IMR-90 (cell line): ENCODE measurements at regions not wholly inside any gene's neighbourhood (a gene's known extent, or its start where the extent isn't known, plus 50 kb on each side); places are given as distances from the start of the nearest gene placed in this dataset.
A peak's percentile ranks its signal among the peaks of the same experiment; 100 is the strongest.

Source experiments
- ATAC-seq: fragments of 200-7000 bp; cut with Tn5 transposase; 2 replicates; pipeline ENCODE4 v1.9.1; 2020; ENCODE audit warnings: low read depth, mild to moderate bottlenecking, moderate library complexity
- BruUV-seq: library from RNA; stranded (reverse); fragments of 400-500 nt; replicated peaks from 2 replicates; lab custom pipeline; 2021; lab: Mats Ljungman, UMichigan
- CTCF ChIA-PET: fragments of 300-600 bp; formaldehyde crosslinking; extraction: SDS; loops from one replicate; lab custom pipeline; 2021; ENCODE audit warnings: antibody characterized with exemption; lab: Yijun Ruan, JAX
- POLR2A ChIA-PET: fragments of 300-600 bp; sonication (Branson Sonifier 250); formaldehyde crosslinking; loops from one replicate; lab custom pipeline; 2022; ENCODE audit warnings: antibody characterized with exemption; ENCODE audit not compliant: unreplicated experiment; lab: Charles Lee
- DNase-seq: peaks from one replicate; pipeline ENCODE4 v3.0.0; 2013
- H2AFZ ChIP-seq: replicated peaks from 2 replicates; pipeline ENCODE3; 2013; ENCODE audit warnings: low read length, mild to moderate bottlenecking; ENCODE audit not compliant: poor library complexity
- H2AK5ac ChIP-seq: 2 replicates; pipeline ENCODE4 v1.6.1; 2013; ENCODE audit warnings: low read depth, low read length, inconsistent platforms
- H2AK9ac ChIP-seq: replicated peaks from 2 replicates; pipeline ENCODE3; 2013; ENCODE audit warnings: mild to moderate bottlenecking, low read depth, low read length, moderate library complexity; ENCODE audit not compliant: poor library complexity
- H2BK120ac ChIP-seq: 2 replicates; pipeline ENCODE4 v1.6.1; 2013; ENCODE audit warnings: low read depth, low read length, inconsistent platforms
- H2BK15ac ChIP-seq: 3 replicates; pipeline ENCODE4 v1.6.1; 2013; ENCODE audit warnings: low read depth, low read length, inconsistent platforms
- H2BK20ac ChIP-seq: 2 replicates; pipeline ENCODE4 v1.6.1; 2013; ENCODE audit warnings: low read depth, mild to moderate bottlenecking, inconsistent platforms, low read length, moderate library complexity
- H2BK5ac ChIP-seq: 2 replicates; pipeline ENCODE4 v1.6.1; 2013; ENCODE audit warnings: mild to moderate bottlenecking, low read depth, low read length, inconsistent platforms; ENCODE audit not compliant: poor library complexity, severe bottlenecking
- H3K14ac ChIP-seq: replicated peaks from 2 replicates; pipeline ENCODE4 v1.6.1; 2013; ENCODE audit warnings: low read depth, low read length, inconsistent platforms
- H3K18ac ChIP-seq: 2 replicates; pipeline ENCODE4 v1.6.1; 2013; ENCODE audit warnings: low read depth, low read length, control low read depth
- H3K23ac ChIP-seq: 2 replicates; pipeline ENCODE4 v1.6.1; 2013; ENCODE audit warnings: low read depth, low read length, inconsistent platforms
- H3K27ac ChIP-seq: 2 replicates; pipeline ENCODE4 v1.5.1; 2013; ENCODE audit warnings: mild to moderate bottlenecking, control low read depth, low read length; ENCODE audit not compliant: insufficient read depth
- H3K27me3 ChIP-seq: 2 replicates; pipeline ENCODE4 v1.6.1; 2013; ENCODE audit warnings: low read length; ENCODE audit not compliant: control insufficient read depth, insufficient read depth
- H3K36me3 ChIP-seq: 2 replicates; pipeline ENCODE4 v1.6.1; 2013; ENCODE audit warnings: low read length, mixed read lengths; ENCODE audit not compliant: control insufficient read depth, insufficient read depth
- H3K4ac ChIP-seq: 2 replicates; pipeline ENCODE4 v1.6.1; 2013; ENCODE audit warnings: low read depth, low read length, inconsistent platforms
- H3K4me1 ChIP-seq: 2 replicates; pipeline ENCODE4 v1.6.1; 2013; ENCODE audit warnings: low read length, mixed read lengths; ENCODE audit not compliant: control insufficient read depth, insufficient read depth
- H3K4me2 ChIP-seq: 2 replicates; pipeline ENCODE4 v1.6.1; 2013; ENCODE audit warnings: low read depth, mild to moderate bottlenecking, control low read depth, low read length, moderate library complexity
- H3K4me3 ChIP-seq: 2 replicates; pipeline ENCODE4 v1.5.1; 2013; ENCODE audit warnings: low read depth, mild to moderate bottlenecking, control low read depth, low read length, moderate library complexity; ENCODE audit not compliant: insufficient read depth
- H3K56ac ChIP-seq: 2 replicates; pipeline ENCODE4 v1.6.1; 2013; ENCODE audit warnings: low read length, inconsistent platforms; ENCODE audit not compliant: insufficient read depth; ENCODE audit errors: extremely low read depth
- H3K79me1 ChIP-seq, 2 experiments: 2 replicates each; pipeline ENCODE4 v1.6.1; 2013; ENCODE audit warnings: low read length in 2 of 2, inconsistent platforms in 1 of 2, low read depth in 1 of 2
- H3K9ac ChIP-seq: 2 replicates; pipeline ENCODE4 v1.6.1; 2013; ENCODE audit warnings: low read depth, low read length, control low read depth
- H3K9me1 ChIP-seq: 2 replicates; pipeline ENCODE4 v1.6.1; 2013; ENCODE audit warnings: low read length, inconsistent platforms; ENCODE audit not compliant: insufficient read depth
- H3K9me3 ChIP-seq: 2 replicates; pipeline ENCODE4 v1.6.1; 2013; ENCODE audit warnings: low read length; ENCODE audit not compliant: control insufficient read depth, insufficient read depth
- H4K20me1 ChIP-seq: 2 replicates; pipeline ENCODE4 v1.6.1; 2013; ENCODE audit warnings: low read length, inconsistent platforms; ENCODE audit not compliant: insufficient read depth
- H4K5ac ChIP-seq: 2 replicates; pipeline ENCODE4 v1.6.1; 2013; ENCODE audit warnings: mild to moderate bottlenecking, low read depth, low read length, control low read depth
- H4K8ac ChIP-seq, 2 experiments: 2 replicates each; pipeline ENCODE4 v1.6.1; 2013; ENCODE audit warnings: low read depth in 2 of 2, low read length in 2 of 2, control low read depth in 1 of 2, inconsistent platforms in 1 of 2
- H4K91ac ChIP-seq: 2 replicates; pipeline ENCODE4 v1.6.1; 2013; ENCODE audit warnings: low read depth, low read length, inconsistent platforms; ENCODE audit not compliant: insufficient read depth
- CEBPB ChIP-seq: IDR thresholded peaks from 2 replicates; pipeline ENCODE4 v1.6.1; 2012; ENCODE audit warnings: low read depth, low read length, improper control_type of control experiment
- CHD1 ChIP-seq: IDR thresholded peaks from 2 replicates; pipeline ENCODE4 v1.6.1; 2012; ENCODE audit warnings: low read depth, low read length, improper control_type of control experiment
- CTCF ChIP-seq: conservative IDR thresholded peaks from 2 replicates; pipeline ENCODE4 v1.5.1; 2012; ENCODE audit warnings: mild to moderate bottlenecking, low read depth, low read length, improper control_type of control experiment
- ELK1 ChIP-seq: fragments of 150-350 bp; IDR thresholded peaks from 2 replicates; pipeline ENCODE4 v1.6.1; 2016; ENCODE audit warnings: low read depth, mild to moderate bottlenecking, low read length, moderate library complexity, borderline replicate concordance
- MAFK ChIP-seq: IDR thresholded peaks from 2 replicates; pipeline ENCODE4 v1.6.1; 2012; ENCODE audit warnings: low read depth, low read length, improper control_type of control experiment
- MAZ ChIP-seq: IDR thresholded peaks from 2 replicates; pipeline ENCODE4 v1.6.1; 2012; ENCODE audit warnings: low read depth, mild to moderate bottlenecking, low read length, improper control_type of control experiment, moderate library complexity, borderline replicate concordance
- MXI1 ChIP-seq: IDR thresholded peaks from 2 replicates; pipeline ENCODE4 v1.6.1; 2012; ENCODE audit warnings: low read depth, mild to moderate bottlenecking, low read length, moderate library complexity, borderline replicate concordance
- NFE2L2 ChIP-seq: fragments of 150-350 bp; IDR thresholded peaks from 2 replicates; pipeline ENCODE4 v1.6.1; 2016; ENCODE audit warnings: low read depth, mild to moderate bottlenecking, low read length
- POLR2A ChIP-seq: IDR thresholded peaks from 2 replicates; pipeline ENCODE4 v1.6.1; 2012; ENCODE audit warnings: mild to moderate bottlenecking, low read depth, low read length
- RCOR1 ChIP-seq: IDR thresholded peaks from 2 replicates; pipeline ENCODE4 v1.6.1; 2012; ENCODE audit warnings: mild to moderate bottlenecking, low read length, improper control_type of control experiment; ENCODE audit not compliant: insufficient replicate concordance
- RFX5 ChIP-seq: IDR thresholded peaks from 2 replicates; pipeline ENCODE4 v1.8.0; 2012; ENCODE audit warnings: low read depth, mild to moderate bottlenecking, low read length, moderate library complexity
- SMC3 ChIP-seq: fragments of 150-350 bp; IDR thresholded peaks from 2 replicates; pipeline ENCODE4 v1.6.1; 2016; ENCODE audit warnings: low read depth, mild to moderate bottlenecking, antibody characterized with exemption, low read length, moderate library complexity
- USF2 ChIP-seq: fragments of 150-350 bp; IDR thresholded peaks from 2 replicates; pipeline ENCODE4 v1.6.1; 2017; ENCODE audit warnings: mild to moderate bottlenecking, antibody characterized with exemption, low read length, low read depth
- WGBS, 2 experiments: methylation state at CpG; one replicate each; pipeline versions ENCODE4 v1.1.5 to v1.1.7; 2013; ENCODE audit warnings: missing lambda C conversion rate in 2 of 2; ENCODE audit not compliant: insufficient read length in 1 of 2; ENCODE audit errors: extremely low coverage in 2 of 2; 5-methylcytosine and 5-hydroxymethylcytosine counted together
- dilution Hi-C: fragments of 300-500 bp; cut with HindIII; formaldehyde crosslinking; loops from one replicate; pipeline ENCODE4 v1.14.3; 2018; ENCODE audit warnings: low sequenced_read_pairs; ENCODE audit not compliant: unreplicated experiment
- in situ Hi-C: fragments of 300-500 bp; cut with MboI; formaldehyde crosslinking; loops from 3 replicates; pipeline ENCODE4 v1.14.3; 2019; ENCODE audit warnings: low sequenced_read_pairs, inconsistent platforms, mixed read lengths
- intact Hi-C: fragments of 100-400 bp; cut with micrococcal nuclease; formaldehyde crosslinking; loops from 2 replicates; pipeline ENCODE4 v1.10.0; 2022

- H3K18ac ChIP-seq, result peak overlapping the region; percentile 88
- ATAC-seq (peak; percentile 83), DNase-seq (peak; percentile 99)
- 0% methylated on average over 5 of the region's 12 CpGs; no CpG with 5 or more reads in 1 of the 2 experiments for WGBS, 2 experiments
- H3K27me3 ChIP-seq, result no peaks in the 10 kb centered on the region
- peak overlapping the region; percentile 46 for H2AK9ac ChIP-seq
- H3K4ac ChIP-seq, result peak overlapping the region; percentile 95
- H2BK15ac ChIP-seq, result peak overlapping the region; percentile 68; the same call in 2 of the 3 replicates
- peak overlapping the region; percentile 34 for H3K4me3 ChIP-seq
- BruUV-seq, result no TSS peak
- POLR2A ChIA-PET, result interaction anchor here (0.6 kb wide), 1 partner anchor 100 kb away, joined by 3 read pairs; no protein-coding TSS in a partner anchor
- H3K9me3 ChIP-seq, result no peaks in the 10 kb centered on the region
- peak overlapping the region; percentile 38 to 95 for H4K8ac ChIP-seq
- peaks cover 13% of the 10 kb centered on the region for H3K4me1 ChIP-seq
- intact Hi-C loops (loop anchor here (1.0 to 10.0 kb wide), 2 partner anchors 99 to 772 kb away; no protein-coding TSS in a partner anchor), in situ Hi-C loops (loop anchor here (5.0 kb wide), 3 partner anchors 94 to 179 kb away; partner anchors contain the start of gene CCDC28A), dilution Hi-C loops (no loop called here)
- peak overlapping the region; percentile 86 for H3K4me2 ChIP-seq
- H2BK20ac ChIP-seq, result peak overlapping the region; percentile 93
- peaks cover 3% of the 10 kb centered on the region for H3K9me1 ChIP-seq
- peak overlapping the region; percentile 72 for H2AK5ac ChIP-seq
- peak overlapping the region; percentile 97 for H2BK120ac ChIP-seq
- H3K14ac ChIP-seq, result peak overlapping the region; percentile 96
- peak overlapping the region; percentile 88 for H3K56ac ChIP-seq
- peak overlapping the region; percentile 96 for H2BK5ac ChIP-seq
- CTCF ChIA-PET, result interaction anchor here (0.6 to 0.7 kb wide), 2 partner anchors 156 to 1347 kb away, joined by 3 read pairs; no protein-coding TSS in a partner anchor
- H4K5ac ChIP-seq, result peak overlapping the region; percentile 62
- peak overlapping the region; percentile 83 for H2AFZ ChIP-seq
- H3K36me3 ChIP-seq, result no peaks in the 10 kb centered on the region
- peak overlapping the region; percentile 79 for H3K27ac ChIP-seq
- peak overlapping the region; percentile 74 for H3K9ac ChIP-seq
- peak overlapping the region; percentile 83 for H4K91ac ChIP-seq
- no peaks in the 10 kb centered on the region for H4K20me1 ChIP-seq
- peak overlapping the region; percentile 97 for H3K23ac ChIP-seq
- H3K79me1 ChIP-seq, result peaks cover 19 to 50% of the 10 kb centered on the region in 2 experiments
- TF ChIP-seq RFX5, result no peak
- TF ChIP-seq USF2, result no peak
- TF ChIP-seq ELK1, result no peak
- TF ChIP-seq CEBPB, result peak; percentile 37; the same call in 1 of the 2 replicates
- peak; percentile 24; the same call in 1 of the 2 replicates for TF ChIP-seq MAZ
- no peak for TF ChIP-seq SMC3
- peak; percentile 87 for TF ChIP-seq MXI1
- TF ChIP-seq RCOR1, result peak; percentile 23
- peak; percentile 54; the same call in 1 of the 2 replicates for TF ChIP-seq NFE2L2
- peak; percentile 64 for TF ChIP-seq MAFK
- TF ChIP-seq CHD1, result no peak
- TF ChIP-seq CTCF, result no peak
- peak; percentile 95 for TF ChIP-seq POLR2A
Observed at GRCh38 chr6:138593124-138593877, 94.0 kb upstream of the NHSL1 start.
